Superior temporal gyrus (tissue), 1 donor: ENCODE measurements at regions not wholly inside any gene's neighbourhood (a gene's known extent, or its start where the extent isn't known, plus 50 kb on each side); places are given as distances from the start of the nearest gene placed in this dataset.

Experiments used
- DNase-seq: peaks from one replicate; pipeline ENCODE4 v3.0.0-alpha.2; 2016; ENCODE audit errors: extremely low spot score

DNA sequence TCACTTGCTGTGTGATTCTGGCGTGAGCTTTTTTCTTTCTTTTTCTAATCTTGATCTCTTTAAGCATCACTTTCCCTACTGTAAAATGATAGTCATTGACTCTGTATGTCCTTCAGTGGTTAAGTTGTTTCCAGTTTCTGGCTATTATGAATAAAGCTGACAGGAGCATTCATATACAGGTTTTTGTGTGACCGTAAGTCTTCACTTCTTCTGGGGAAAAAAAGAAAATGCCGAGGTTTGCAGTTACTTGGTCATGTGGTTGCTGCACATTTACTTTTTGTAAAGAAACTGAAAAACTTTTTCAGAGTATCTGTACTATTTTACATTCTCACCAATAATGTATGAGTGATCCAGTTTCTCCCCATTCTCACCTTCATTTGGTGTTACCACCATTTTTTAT, 247.4 kb upstream of the RBMS3 start:
- no peak for DNase-seq

DNA sequence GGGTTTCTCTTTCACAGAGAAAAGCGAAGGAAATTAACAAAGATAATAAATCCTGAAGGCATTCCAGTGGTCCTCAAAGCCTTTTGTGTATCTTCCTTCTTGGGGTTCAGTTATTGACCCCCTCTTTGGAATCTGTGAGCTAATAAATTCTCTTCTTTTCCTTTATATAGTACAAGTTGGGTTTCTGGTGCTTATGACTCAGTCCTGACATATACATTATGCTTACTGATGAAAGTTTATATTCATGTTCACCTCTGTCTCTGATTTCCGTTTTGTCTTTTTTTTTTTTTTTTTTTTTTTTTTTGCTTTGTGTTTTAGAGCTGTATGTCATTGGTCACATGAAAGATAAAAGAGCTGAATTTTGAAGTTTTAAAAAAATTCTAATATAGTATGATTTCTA, 230.7 kb upstream of the RBMS3 start:
- DNase-seq, result no peak

DNA sequence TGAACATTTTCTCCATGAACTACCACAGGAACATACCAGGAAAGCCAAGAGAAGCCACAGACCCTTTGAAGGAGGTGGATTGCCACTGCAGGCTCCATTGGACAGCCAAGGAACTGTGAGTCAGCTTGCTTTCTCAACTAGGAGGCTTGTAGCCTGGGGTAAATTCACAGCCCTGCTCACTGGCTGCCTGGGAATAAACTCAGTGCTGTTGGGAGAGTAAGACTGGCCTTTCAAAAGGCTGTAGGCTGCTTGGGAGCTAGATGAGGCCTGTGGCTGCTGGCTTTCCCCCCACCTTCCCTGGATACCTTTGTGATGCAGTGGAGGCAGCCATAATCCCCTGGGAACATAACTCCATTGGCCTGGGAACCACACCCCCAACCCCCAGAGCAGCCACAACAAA, 223.5 kb upstream of the RBMS3 start:
- DNase-seq, result no peak

DNA sequence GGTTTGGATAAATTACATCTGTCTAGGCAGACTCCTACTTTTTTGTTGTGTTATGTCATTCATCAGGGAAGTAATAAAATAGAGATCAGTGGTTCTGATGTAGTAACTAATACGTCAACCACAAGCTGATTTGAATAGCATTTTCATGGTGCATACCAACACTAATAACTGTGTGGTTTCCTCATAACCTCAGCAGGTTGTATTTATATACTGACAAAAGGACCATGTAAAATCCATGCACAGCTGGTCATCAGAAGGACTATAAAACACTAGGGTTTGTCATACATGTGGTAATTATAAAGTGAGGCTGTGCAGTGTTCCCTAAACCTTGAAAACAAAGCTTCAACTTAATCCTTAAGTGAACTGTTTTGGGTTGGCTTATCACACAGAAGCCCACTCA, 216.8 kb upstream of the RBMS3 start:
- DNase-seq, result peak; percentile 13

DNA sequence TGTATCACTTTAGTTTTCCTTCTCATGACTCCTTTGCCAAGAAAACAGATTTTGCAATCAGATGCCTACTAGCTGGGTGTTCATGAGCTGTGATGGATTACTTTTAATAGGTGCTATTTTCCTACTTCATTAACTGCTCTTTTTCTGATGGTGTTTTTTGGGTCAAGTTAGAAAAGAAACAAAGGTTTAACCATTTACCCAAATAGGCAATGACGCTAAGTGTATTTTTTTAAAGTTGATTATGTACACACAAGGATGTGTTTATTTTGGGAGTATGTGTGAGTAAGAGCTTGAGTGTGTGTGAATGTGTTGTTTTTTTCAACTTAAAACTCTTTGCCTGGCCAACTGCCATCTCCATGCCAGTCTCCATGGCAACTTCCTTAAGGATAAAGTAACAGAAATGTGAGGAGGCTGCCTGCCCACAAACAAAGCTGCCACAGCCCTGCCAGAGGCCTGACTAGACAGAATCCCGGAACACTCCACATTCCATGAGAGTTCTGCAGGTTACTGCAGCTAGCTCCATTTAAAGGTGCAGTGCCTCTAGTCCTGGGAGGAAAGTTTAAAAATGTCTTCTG, 215.6 kb upstream of the RBMS3 start:
- peak; percentile 78 for DNase-seq

DNA sequence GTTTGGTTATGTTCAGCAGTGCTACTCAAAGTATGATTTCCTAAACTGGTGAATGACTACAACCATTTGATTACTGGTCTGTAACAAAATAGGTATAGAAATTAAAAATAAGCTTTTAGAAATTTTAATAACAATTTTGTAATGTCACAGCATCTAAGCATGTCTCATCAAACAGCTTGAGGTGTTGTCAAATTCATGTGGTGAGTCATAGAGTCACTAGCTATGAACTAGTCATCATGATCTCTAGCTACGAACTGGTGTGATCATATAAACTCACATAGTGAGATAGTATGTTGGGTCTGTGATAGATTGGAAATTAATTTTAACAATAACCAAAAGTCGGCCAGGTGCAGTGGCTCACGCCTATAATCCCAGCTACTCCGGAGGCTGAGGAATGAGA, 213.9 kb upstream of the RBMS3 start:
- no peak for DNase-seq

DNA sequence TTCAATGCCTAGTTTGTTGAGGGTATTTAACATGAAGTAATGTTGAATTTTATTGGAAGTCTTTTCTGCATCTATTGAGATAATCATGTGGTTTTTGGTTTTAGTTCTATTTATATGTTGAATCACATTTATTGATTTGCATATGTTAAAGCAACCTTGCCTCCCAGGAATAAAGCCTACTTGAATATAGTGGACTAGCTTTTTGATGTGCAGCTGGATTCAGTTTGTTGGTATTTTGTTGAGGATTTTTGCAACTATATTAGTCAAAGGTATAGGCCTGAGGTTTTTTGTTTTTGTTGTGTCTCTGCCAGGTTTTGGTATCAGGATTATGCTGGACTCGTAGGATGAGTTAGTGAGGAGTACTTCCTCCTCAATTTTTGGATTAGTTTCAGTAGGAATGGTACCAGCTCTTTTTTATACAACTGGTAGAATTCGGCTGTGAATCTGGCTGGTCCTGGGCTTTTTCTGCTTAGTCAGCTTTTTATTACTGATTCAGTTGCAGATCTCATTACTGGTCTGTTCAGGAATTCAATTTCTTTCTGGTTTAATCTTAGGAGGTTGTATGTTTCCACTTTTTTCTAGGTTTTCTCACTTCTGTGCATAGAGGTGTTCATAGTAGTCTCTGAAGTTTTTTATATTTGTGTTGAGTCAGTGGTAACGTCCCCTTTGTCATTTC, 209.8 kb upstream of the RBMS3 start:
- DNase-seq, result no peak

DNA sequence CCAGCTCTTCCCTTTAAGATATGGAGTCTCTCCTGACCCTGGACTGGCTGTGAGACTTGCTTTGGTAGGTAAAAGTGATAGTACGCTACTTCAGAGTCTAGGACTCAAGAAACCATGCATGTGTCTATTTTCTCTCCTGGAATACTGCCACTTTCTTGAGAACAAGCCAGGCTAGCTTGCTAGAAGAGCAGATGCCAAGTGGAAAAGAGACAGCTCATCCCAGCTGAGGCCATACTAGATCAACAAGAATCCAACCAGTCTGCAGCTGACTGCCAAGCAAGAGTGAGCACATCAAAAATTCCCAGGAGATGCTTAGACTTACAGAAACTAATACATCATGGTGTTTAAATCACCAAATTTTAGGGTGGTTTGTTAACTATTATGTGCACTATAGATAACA, 208.3 kb upstream of the RBMS3 start:
- no peak for DNase-seq

DNA sequence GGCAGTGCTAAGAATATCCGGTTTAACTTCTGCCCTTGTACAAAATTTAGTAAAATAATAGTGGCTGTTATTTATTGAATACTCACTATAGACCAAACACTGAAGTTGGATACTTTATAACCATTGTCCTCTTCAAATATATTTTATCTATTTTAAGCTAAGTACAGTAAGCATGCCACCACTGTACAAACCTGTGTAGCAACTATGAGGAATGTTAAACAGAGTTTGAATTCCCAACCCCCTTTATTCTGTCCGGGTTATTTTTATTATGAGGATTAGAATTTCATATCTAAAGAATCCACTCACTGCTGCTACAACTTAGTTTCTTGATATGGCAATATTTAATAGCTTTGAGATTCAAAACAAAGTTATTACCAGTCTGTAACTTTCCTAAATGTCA, 203.5 kb upstream of the RBMS3 start:
- DNase-seq, result no peak

DNA sequence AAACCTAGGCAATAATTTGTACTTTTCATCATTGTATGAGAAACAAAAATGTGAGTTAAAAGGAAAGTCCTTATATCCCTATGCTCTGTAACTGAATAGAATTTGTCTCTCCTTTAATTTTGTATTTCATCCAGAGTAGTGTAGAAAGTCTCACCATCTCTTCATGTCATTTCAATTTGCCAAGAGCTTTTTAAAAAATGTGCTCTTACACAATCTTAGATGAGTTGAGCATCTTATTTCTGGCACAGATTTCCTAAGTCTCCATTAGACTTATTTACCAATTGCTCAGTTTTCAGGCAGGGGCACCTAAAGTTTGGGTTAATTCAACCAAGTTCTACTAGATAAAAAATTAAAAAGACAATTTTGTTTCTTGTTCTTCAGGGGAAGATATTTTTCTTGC, 201.5 kb upstream of the RBMS3 start:
- DNase-seq, result no peak

DNA sequence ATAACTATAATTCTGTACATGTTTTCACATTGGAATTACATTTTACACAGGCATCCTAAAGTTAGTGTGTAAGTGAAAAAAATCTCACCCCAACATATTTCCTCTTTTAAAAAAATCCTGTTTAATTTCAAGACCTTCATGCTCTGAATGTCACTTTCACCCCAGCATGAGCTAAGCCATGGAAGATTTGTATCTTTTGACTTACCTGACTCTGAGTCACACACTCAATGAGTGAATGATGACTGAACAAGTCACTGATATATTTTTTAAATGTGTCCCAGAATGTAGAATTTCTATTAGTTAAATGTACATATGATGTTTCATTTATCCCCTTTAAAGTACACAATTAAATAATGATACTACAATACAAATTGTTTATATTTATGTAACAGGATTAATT, 199.9 kb upstream of the RBMS3 start:
- no peak for DNase-seq

DNA sequence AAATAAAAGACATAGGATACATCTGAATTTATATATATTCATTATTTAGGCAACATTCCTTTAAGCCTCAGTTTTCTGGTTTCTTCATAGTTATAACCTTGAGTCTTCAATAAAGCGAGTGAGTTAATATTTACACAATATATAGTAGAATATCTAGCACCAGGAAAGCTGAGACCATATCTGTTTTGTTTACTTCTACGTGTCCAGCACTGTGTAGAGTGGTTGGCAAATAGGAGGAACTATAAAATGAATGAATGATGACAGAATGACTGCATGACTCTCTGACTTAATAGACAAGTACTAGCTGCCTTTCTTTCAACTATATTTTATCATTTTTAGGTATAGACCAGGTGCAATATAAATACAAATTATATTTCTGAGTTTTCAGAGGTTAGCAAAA, 197.8 kb upstream of the RBMS3 start:
- DNase-seq, result no peak

DNA sequence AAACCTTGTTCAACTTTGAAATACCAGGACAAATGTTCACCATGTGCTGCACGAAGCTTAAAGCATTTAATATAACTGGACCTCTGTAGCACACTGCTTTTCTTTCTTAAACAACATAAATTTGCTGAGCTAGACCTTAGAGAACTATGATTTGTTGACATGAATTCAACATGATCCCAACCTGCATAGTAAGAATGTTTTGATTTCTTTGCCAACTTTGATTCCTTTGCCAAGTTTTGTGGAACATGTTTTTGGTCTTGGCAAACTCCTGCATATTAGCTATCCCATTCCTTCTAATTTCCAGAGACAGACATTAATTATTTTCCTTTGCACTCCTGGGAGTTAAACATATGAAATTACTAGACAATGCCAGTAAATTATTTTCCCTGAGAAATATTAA, 197.2 kb upstream of the RBMS3 start:
- DNase-seq, result no peak

DNA sequence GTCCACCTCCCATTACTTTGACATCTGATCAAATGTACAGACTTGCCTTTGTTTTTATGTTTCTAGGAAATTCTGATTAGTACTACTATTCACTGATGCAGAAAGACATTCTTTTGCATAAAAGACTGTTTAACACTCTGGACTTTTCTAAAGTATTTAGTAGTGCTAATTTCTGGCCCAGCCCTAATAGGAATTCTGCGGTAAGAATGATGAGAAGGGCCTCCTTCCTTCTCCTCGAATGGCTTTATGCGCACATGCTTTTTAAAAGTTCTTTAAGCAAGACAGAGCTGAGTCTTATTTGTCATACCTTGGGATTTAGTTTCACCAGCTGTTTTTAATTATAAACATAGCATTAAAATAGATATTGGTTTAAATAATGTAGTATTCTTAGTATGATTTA, 192.3 kb upstream of the RBMS3 start:
- DNase-seq, result no peak

DNA sequence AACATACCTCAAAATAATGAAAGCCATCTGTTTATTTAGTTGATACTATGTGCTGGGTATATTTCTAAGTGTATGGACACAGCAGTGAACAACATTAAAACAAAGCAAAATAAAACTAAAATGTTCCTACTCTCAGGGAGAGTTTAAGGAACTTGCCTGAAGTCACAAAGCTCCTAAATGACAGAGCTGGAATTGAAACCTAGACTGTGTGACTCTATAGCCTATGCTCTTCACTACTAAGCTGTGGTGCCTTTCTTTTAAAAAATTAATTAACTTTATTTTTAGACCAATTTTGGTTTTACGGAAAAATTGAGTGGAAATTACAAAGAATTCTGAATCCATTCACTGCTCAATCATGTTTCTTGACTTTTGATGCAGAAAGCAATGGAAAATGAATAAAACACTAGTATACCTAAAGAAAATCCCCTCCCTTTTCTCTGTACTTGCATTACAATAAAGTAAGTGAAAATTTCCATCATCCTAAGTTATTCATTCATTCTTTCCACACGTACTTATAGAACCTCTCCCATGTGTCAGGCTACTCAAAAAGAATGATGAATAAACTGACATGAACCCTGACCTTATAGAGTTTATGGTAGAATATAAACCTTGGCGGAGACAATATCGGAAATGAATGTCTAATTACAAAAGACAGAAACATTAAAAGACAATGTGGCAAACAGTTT, 189.8 kb upstream of the RBMS3 start:
- no peak for DNase-seq

DNA sequence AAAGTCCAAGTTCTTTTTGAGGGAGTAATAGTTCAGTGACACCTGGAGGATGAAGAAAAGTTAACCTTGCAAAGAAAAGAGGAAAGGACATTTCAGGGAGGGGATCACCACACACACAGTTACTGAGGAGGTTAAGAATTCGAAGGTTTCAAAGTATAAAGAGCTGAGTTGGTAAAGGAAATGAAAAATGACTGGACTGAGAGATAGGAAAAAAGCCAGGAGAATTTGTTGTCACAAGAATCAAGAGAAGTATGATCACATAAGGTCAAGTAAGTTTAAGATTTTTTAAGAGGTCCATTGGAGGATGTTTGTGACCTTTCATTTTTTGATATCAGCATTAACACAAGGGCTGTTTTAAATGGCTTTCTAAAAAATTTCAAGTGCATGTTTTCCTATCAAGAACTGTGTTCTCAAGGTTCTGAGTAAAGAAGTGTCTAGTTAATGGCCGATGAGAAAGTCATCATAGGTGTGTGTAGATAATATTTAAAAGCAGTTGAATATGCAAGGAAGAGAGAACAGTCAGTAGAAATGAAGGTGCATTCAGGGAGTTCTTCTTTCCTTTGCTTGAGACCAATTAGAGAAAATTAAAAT, 189.2 kb upstream of the RBMS3 start:
- DNase-seq, result no peak

DNA sequence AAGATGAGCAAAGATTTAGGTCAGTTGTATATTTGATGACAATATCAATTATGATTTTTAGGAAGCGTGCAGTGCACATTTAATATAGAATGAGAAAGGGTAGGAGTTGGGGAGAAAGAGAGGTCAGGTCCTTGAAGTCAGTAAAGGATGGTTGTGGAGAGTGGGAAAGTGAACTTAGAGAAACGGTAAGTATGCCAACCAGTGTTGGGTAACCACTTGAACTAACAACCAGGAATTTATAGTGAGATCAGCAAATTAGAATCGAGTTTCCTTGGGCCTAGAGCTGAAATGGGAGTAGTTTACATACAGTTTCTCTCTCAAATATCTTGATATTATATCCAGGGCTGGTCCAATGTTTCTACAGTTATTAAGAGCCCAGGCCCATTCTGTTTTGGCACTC, 188.5 kb upstream of the RBMS3 start:
- DNase-seq, result no peak

DNA sequence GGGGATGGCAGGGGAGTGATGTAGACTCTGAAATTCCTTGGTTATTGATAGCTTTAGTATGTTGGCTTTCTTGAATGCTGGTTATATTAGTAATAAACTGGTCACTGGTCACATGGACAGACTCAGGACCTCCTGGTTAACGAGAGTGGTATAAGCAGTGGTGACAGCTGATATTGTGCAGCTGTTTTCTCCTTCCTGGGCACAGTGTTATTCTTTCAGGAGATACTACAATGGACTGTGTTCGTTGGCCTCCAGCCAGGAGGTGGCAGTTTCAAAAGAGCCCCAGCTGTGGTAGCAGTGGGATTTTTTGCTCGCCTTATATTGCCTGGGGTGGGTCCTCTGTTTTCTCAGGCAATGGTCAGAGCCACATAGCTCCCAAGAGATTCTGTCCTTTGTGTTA, 181.6 kb upstream of the RBMS3 start:
- no peak for DNase-seq

DNA sequence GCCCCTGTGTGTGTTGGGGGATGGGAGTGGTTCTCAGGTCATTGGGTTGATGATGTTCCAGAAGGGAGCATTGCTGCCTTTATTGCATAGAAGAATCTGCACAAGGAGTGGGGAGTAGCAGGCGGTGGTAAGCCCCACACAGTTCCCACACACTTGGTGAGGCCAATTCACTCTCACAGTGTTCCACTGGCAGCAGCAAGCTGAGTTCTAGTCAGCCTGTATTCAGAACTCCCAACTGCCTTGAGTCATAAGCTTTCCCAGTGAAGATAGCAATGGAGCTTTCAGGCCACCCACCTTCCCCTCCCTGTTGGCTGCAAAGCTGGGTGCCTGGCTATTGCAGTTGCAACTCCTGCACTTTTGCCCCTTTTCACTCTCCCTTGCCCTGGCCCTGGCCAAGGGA, 181.1 kb upstream of the RBMS3 start:
- no peak for DNase-seq

DNA sequence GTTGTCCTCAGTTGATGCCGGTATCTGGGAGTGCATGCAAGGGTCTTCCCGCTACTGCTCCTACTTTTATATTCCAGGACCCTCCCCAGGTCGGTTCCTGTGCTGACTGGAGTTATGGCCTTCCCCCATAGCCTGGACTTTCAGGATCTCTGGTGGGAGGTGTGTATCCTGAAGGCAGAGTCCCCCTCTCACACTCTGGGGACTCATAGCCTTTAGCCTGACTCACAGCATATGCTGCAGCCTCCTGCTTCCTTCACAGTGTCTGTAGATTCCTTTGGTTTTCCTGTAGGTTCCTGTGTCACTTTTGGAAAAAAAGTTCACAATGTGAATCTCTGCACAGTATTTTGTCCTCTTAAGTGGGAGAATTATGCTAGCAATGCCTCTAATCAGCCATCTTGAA, 180.6 kb upstream of the RBMS3 start:
- no peak for DNase-seq

DNA sequence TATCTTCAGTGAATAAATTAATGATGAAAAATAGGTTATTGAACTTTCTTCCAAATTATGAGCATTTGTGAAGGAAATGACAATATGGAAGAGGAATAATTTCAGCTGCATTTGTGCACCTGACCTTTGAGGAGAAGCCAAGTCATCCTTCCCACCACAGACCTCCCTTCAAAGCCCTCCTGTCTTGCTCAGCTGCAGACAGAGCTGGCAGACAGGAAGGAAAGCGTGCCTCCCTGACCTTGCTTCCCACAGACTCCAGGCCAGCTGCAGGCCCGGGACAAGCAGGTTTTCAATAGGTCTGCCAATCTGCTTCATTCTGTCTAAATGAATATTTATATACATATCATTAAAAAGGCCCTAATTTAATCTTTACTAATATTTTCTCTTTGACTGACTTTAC, 152.9 kb upstream of the RBMS3 start:
- DNase-seq, result no peak

DNA sequence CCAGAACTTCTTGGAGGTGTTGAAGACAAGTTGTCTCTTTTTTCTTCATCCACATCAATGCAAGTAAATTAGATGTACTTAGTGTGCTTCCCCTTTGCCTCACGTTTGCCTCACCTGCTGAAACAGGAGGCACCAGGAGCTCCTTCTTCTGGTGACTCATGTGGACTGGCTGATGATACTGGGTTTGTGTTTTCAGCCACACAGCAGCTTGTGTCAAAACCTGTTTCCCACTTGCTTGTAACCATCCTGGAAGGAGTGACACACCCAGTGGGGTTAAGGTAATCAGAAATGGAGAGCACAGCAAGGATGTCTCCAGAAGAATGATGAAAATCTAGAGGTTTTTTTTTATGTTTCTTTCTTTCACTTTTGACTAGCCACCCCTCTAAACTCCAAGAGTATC, 143.3 kb upstream of the RBMS3 start:
- DNase-seq, result no peak

DNA sequence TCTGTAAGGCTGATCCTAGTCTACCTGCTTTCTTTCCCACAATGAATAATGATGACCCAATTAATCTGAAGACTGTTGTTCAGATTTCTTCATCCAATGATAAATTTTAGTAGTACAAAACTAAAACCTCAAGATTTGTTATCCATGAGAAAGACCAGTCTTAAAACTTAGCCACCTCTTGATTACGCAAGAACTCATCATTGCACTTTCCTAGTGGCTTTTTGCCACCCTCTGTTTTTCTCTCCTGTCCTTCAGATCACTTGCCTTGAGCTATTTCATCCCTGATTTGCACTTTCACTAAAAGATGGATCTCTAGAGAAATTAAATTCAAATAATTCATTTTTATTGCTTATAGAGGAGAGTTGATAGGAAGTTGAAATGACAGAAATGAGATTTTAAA, 142.7 kb upstream of the RBMS3 start:
- no peak for DNase-seq
